Liver (tissue), 8 donors: ENCODE measurements at regions not wholly inside any gene's neighbourhood (a gene's known extent, or its start where the extent isn't known, plus 50 kb on each side); places are given as distances from the start of the nearest gene placed in this dataset.

Source experiments
- DNase-seq: peaks from one replicate; pipeline ENCODE4 v3.0.0-alpha.2; 2017; ENCODE audit warnings: low spot score
- H3K27ac ChIP-seq, 2 donors: one replicate each; pipeline ENCODE4 v1.7.0; 2013; ENCODE audit warnings: inconsistent platforms in 2 of 2, low read length in 2 of 2, control low read depth in 1 of 2, low read depth in 1 of 2, mild to moderate bottlenecking in 1 of 2
- H3K27me3 ChIP-seq, 4 donors: one replicate each; pipeline versions ENCODE4 v1.6.1 to v1.7.0; 2013; ENCODE audit warnings: low read length in 3 of 4, inconsistent platforms in 1 of 4, mild to moderate bottlenecking in 1 of 4, moderate library complexity in 1 of 4; ENCODE audit not compliant: control insufficient read depth in 4 of 4, insufficient read depth in 4 of 4
- H3K36me3 ChIP-seq, 4 donors: one replicate each; pipeline versions ENCODE4 v1.6.1 to v1.7.0; 2013; ENCODE audit warnings: low read length in 3 of 4, mild to moderate bottlenecking in 3 of 4, low read depth in 1 of 4, moderate library complexity in 1 of 4; ENCODE audit not compliant: control insufficient read depth in 4 of 4, insufficient read depth in 3 of 4
- H3K4me1 ChIP-seq, 4 donors: one replicate each; pipeline versions ENCODE4 v1.6.1 to v1.7.0; 2013; ENCODE audit warnings: low read length in 3 of 4, mild to moderate bottlenecking in 3 of 4, moderate library complexity in 1 of 4; ENCODE audit not compliant: control insufficient read depth in 4 of 4, insufficient read depth in 4 of 4
- H3K4me3 ChIP-seq, 3 donors: one replicate each; pipeline versions ENCODE4 v1.6.1 to v1.7.0; 2013; ENCODE audit warnings: low read length in 3 of 3, control low read depth in 1 of 3, low read depth in 1 of 3, mild to moderate bottlenecking in 1 of 3
- H3K9ac ChIP-seq, 2 donors: one replicate each; pipeline ENCODE4 v1.7.0; 2013; ENCODE audit warnings: low read length in 2 of 2, mild to moderate bottlenecking in 2 of 2, moderate library complexity in 2 of 2, control low read depth in 1 of 2, low read depth in 1 of 2
- H3K9me3 ChIP-seq, 4 donors: one replicate each; pipeline versions ENCODE4 v1.6.1 to v1.7.0; 2013; ENCODE audit warnings: low read length in 3 of 4; ENCODE audit not compliant: control insufficient read depth in 4 of 4
- ATF3 ChIP-seq: IDR thresholded peaks from 2 replicates; pipeline ENCODE4 v1.6.1; 2016; ENCODE audit warnings: antibody characterized with exemption
- EGR1 ChIP-seq, 2 donors: IDR thresholded peaks; 2 replicates each; pipeline ENCODE4 v1.6.1; 2016 to 2018; ENCODE audit warnings: antibody characterized with exemption in 2 of 2, low read depth in 2 of 2
- FOXA1 ChIP-seq: IDR thresholded peaks from 2 replicates; pipeline ENCODE4 v1.6.1; 2016; ENCODE audit warnings: antibody characterized with exemption
- FOXA2 ChIP-seq: IDR thresholded peaks from 2 replicates; pipeline ENCODE4 v1.6.1; 2016; ENCODE audit warnings: antibody characterized with exemption
- GABPA ChIP-seq, 2 donors: IDR thresholded peaks in 1 of 2; conservative IDR thresholded peaks in 1 of 2; 2 replicates each; pipeline ENCODE4 v1.6.1; 2016; ENCODE audit warnings: antibody characterized with exemption in 2 of 2, mild to moderate bottlenecking in 1 of 2, moderate library complexity in 1 of 2
- HNF4A ChIP-seq, 2 donors: conservative IDR thresholded peaks; 2 replicates each; pipeline ENCODE4 v1.6.1; 2016; ENCODE audit warnings: antibody characterized with exemption in 2 of 2, mild to moderate bottlenecking in 2 of 2
- HNF4G ChIP-seq: IDR thresholded peaks from 2 replicates; pipeline ENCODE4 v1.6.1; 2016; ENCODE audit warnings: antibody characterized with exemption
- JUND ChIP-seq, 2 donors: IDR thresholded peaks; 2 replicates each; pipeline ENCODE4 v1.6.1; 2016; ENCODE audit warnings: antibody characterized with exemption in 2 of 2
- NR2F2 ChIP-seq: IDR thresholded peaks from 2 replicates; pipeline ENCODE4 v1.6.1; 2016; ENCODE audit warnings: antibody characterized with exemption
- RAD21 ChIP-seq, 2 donors: IDR thresholded peaks; 2 replicates each; pipeline ENCODE4 v1.6.1; 2016; ENCODE audit warnings: antibody characterized with exemption in 2 of 2, mild to moderate bottlenecking in 2 of 2
- REST ChIP-seq: IDR thresholded peaks from 2 replicates; pipeline ENCODE4 v1.6.1; 2016; ENCODE audit warnings: antibody characterized with exemption, mild to moderate bottlenecking
- RXRA ChIP-seq, 2 donors: IDR thresholded peaks; 2 replicates each; pipeline ENCODE4 v1.6.1; 2017 to 2018; ENCODE audit warnings: antibody characterized with exemption in 2 of 2, mild to moderate bottlenecking in 1 of 2
- SP1 ChIP-seq: IDR thresholded peaks from 2 replicates; pipeline ENCODE4 v1.6.1; 2018; ENCODE audit warnings: antibody characterized with exemption, mild to moderate bottlenecking
- TAF1 ChIP-seq: conservative IDR thresholded peaks from 2 replicates; pipeline ENCODE4 v1.6.1; 2016; ENCODE audit warnings: antibody characterized with exemption, mild to moderate bottlenecking
- YY1 ChIP-seq: IDR thresholded peaks from 2 replicates; pipeline ENCODE4 v1.6.1; 2016; ENCODE audit warnings: antibody characterized with exemption, mild to moderate bottlenecking
- WGBS: extraction: QIAGEN DNeasy Blood & Tissue Kit; methylation state at CpG from one replicate; pipeline ENCODE4 v1.1.7; 2013; 5-methylcytosine and 5-hydroxymethylcytosine counted together
- TF ChIP-seq, protein P1 (sequence below): IDR thresholded peaks from 2 replicates; pipeline ENCODE4 v1.6.1; 2016; ENCODE audit warnings: antibody characterized with exemption
- TF ChIP-seq, protein P2 (sequence below): IDR thresholded peaks from 2 replicates; pipeline ENCODE4 v1.6.1; 2016; ENCODE audit warnings: antibody characterized with exemption
- TF ChIP-seq, protein P3 (sequence below): fragments of 150-350 bp; IDR thresholded peaks from 2 replicates; pipeline ENCODE4 v1.5.1; 2017; ENCODE audit warnings: improper control_type of control experiment, low read depth, low read length; ENCODE audit not compliant: missing input control
- donor health status: healthy.
- donor health status: healthy.
- donor health status: healthy.
- donor health status: healthy.
- donor health status: healthy.

DNA sequence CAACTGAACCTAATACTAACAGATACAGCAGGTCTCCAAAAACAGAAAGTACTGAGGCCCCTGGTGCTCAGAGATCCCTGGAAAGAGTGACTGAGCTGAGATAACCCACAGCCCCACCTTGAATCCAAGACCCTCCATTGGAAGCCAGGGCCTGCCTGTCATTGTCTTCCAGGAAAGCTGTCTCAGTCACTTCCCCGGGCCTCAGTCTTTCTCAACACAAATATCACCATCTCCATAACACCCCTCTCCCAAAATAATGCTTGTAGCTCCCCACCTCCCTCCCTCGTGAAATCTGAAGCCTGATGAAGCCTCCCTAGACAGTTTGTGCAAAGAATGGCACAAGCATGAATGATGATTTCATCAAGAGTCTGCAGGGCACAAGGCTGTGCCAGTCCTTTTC lies 138.2 kb upstream of the LRFN2 start:
- TF ChIP-seq SP1, result no peak
- TF ChIP-seq, protein P1, sequence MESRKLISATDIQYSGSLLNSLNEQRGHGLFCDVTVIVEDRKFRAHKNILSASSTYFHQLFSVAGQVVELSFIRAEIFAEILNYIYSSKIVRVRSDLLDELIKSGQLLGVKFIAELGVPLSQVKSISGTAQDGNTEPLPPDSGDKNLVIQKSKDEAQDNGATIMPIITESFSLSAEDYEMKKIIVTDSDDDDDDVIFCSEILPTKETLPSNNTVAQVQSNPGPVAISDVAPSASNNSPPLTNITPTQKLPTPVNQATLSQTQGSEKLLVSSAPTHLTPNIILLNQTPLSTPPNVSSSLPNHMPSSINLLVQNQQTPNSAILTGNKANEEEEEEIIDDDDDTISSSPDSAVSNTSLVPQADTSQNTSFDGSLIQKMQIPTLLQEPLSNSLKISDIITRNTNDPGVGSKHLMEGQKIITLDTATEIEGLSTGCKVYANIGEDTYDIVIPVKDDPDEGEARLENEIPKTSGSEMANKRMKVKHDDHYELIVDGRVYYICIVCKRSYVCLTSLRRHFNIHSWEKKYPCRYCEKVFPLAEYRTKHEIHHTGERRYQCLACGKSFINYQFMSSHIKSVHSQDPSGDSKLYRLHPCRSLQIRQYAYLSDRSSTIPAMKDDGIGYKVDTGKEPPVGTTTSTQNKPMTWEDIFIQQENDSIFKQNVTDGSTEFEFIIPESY, result no peak
- Histone ChIP-seq H3K27ac (no peak overlapping the region), H3K4me1 (no peaks in the 10 kb centered on the region), H3K9me3 (no peaks in the 10 kb centered on the region), H3K4me3 (no peak overlapping the region), H3K27me3 (no peaks in the 10 kb centered on the region), H3K36me3 (no peaks in the 10 kb centered on the region), H3K9ac (no peak overlapping the region)
- WGBS, result 90% methylated on average over 2 of the region's 2 CpGs
- DNase-seq, result no peak

DNA sequence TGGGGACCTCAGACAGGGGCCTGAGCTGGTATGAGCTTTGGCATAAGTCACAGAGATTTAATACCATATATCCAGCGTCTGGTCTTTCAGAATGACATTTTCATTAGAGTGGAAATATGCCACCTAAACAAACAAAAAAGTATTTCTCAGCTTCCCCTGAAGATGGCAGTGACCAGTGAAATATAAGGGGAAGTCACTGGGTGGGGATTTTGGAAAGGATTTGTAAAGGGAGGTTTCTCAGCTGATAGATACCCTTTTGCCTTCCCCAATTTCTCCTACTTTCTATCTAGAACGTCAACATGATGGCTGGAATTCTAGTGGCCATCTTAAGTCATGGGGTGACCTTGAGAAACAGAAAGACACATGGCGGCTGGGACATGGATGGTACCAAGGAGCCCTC lies 137.7 kb upstream of the LRFN2 start:
- no peak for TF ChIP-seq YY1
- TF ChIP-seq EGR1 (IDR thresholded peaks at IDR 0.05; ENCODE audit: low read depth in 2 of 2), result no peak
- TF ChIP-seq, protein P2, sequence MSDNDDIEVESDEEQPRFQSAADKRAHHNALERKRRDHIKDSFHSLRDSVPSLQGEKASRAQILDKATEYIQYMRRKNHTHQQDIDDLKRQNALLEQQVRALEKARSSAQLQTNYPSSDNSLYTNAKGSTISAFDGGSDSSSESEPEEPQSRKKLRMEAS, result no peak
- no peak for TF ChIP-seq HNF4A (conservative IDR thresholded peaks at IDR 0.05)
- TF ChIP-seq RAD21 (IDR thresholded peaks at IDR 0.05), result no peak
- no peak for TF ChIP-seq HNF4G
- no peak for TF ChIP-seq GABPA (IDR thresholded peaks at IDR 0.05 in 1 of 2, conservative IDR thresholded peaks at IDR 0.05 in 1 of 2)
- TF ChIP-seq FOXA2, result no peak
- TF ChIP-seq, protein P1, result no peak
- TF ChIP-seq NR2F2, result no peak
- TF ChIP-seq RXRA (IDR thresholded peaks at IDR 0.05), result no peak
- TF ChIP-seq FOXA1, result no peak
- TF ChIP-seq TAF1, result no peak
- TF ChIP-seq ATF3, result no peak
- TF ChIP-seq SP1, result no peak
- no peak for TF ChIP-seq JUND (IDR thresholded peaks at IDR 0.05)
- TF ChIP-seq, protein P3, sequence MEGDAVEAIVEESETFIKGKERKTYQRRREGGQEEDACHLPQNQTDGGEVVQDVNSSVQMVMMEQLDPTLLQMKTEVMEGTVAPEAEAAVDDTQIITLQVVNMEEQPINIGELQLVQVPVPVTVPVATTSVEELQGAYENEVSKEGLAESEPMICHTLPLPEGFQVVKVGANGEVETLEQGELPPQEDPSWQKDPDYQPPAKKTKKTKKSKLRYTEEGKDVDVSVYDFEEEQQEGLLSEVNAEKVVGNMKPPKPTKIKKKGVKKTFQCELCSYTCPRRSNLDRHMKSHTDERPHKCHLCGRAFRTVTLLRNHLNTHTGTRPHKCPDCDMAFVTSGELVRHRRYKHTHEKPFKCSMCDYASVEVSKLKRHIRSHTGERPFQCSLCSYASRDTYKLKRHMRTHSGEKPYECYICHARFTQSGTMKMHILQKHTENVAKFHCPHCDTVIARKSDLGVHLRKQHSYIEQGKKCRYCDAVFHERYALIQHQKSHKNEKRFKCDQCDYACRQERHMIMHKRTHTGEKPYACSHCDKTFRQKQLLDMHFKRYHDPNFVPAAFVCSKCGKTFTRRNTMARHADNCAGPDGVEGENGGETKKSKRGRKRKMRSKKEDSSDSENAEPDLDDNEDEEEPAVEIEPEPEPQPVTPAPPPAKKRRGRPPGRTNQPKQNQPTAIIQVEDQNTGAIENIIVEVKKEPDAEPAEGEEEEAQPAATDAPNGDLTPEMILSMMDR, result no peak
- TF ChIP-seq REST, result no peak

More for the DNA sequence above, 137.7 kb upstream of the LRFN2 start:
- 85% methylated on average over 3 of the region's 3 CpGs for WGBS
- no peaks in the 10 kb centered on the region for H3K9me3 ChIP-seq
- H3K4me3 ChIP-seq, result no peak overlapping the region
- no peaks in the 10 kb centered on the region for H3K27me3 ChIP-seq
- H3K27ac ChIP-seq, result no peak overlapping the region
- H3K4me1 ChIP-seq, result peaks cover 0 to 3% (median 0%) of the 10 kb centered on the region in 4 donors
- H3K9ac ChIP-seq, result no peak overlapping the region
- no peaks in the 10 kb centered on the region for H3K36me3 ChIP-seq
- no peak for DNase-seq
